Endothelial cell of umbilical vein (primary cell): ENCODE measurements at regions not wholly inside any gene's neighbourhood (a gene's known extent, or its start where the extent isn't known, plus 50 kb on each side); places are given as distances from the start of the nearest gene placed in this dataset.
"Not testable (repeated sequence)": the region's sequence is repeated elsewhere in the genome, so short reads cannot be mapped to it uniquely, and the experiment has no call there.

Experiments
- BruUV-seq: library from RNA; stranded (reverse); fragments of 400-500 nt; replicated peaks from 2 replicates; lab custom pipeline; 2021; lab: Mats Ljungman, UMichigan
- CTCF ChIA-PET: fragments of 300-600, 350-600 bp; sonication (Branson Sonifier 250); formaldehyde crosslinking; loops from one replicate; lab custom pipeline; 2021; ENCODE audit warnings: antibody characterized with exemption, inconsistent platforms; lab: Charles Lee
- POLR2A ChIA-PET: fragments of 300-600, 350-600 bp; sonication (Branson Sonifier 250); formaldehyde crosslinking; loops from one replicate; lab custom pipeline; 2021; ENCODE audit warnings: antibody characterized with exemption, inconsistent platforms; lab: Charles Lee
- DNase-seq: peaks from one replicate; pipeline ENCODE4 v3.0.0-alpha.2; 2011; ENCODE audit warnings: low read depth, low spot score
- FAIRE-seq: peaks from 2 replicates; lab custom pipeline; 2011; peaks lifted over from hg19 to GRCh38; lab: Jason Lieb, UNC
- H2AFZ ChIP-seq: 2 replicates; pipeline ENCODE4 v1.6.0; 2012; ENCODE audit warnings: low read depth, low read length, control low read depth, inconsistent platforms
- H3K27ac ChIP-seq: 2 replicates; pipeline ENCODE4 v1.5.1; 2011; ENCODE audit warnings: low read depth, mild to moderate bottlenecking, control low read depth, low read length, moderate library complexity; ENCODE audit not compliant: insufficient read depth
- H3K27me3 ChIP-seq, 2 experiments: 2 replicates each; pipeline versions ENCODE4 v1.6.0 to v1.6.1; 2011; ENCODE audit warnings: low read length in 2 of 2, mixed read lengths in 1 of 2; ENCODE audit not compliant: control insufficient read depth in 2 of 2, insufficient read depth in 2 of 2
- H3K36me3 ChIP-seq, 2 experiments: 2 replicates in 1 of 2; 3 replicates in 1 of 2; pipeline ENCODE4 v1.5.1; 2011; ENCODE audit warnings: low read length in 2 of 2, mild to moderate bottlenecking in 1 of 2, moderate library complexity in 1 of 2; ENCODE audit not compliant: control insufficient read depth in 2 of 2, insufficient read depth in 2 of 2; ENCODE audit errors: extremely low read depth in 1 of 2
- H3K4me1 ChIP-seq: 3 replicates; pipeline ENCODE4 v1.5.1; 2011; ENCODE audit warnings: mild to moderate bottlenecking, low read length; ENCODE audit not compliant: control insufficient read depth, insufficient read depth; ENCODE audit errors: extremely low read depth
- H3K4me2 ChIP-seq: 2 replicates; pipeline ENCODE4 v1.6.1; 2011; ENCODE audit warnings: low read length, control low read depth, mixed read lengths; ENCODE audit not compliant: insufficient read depth
- H3K4me3 ChIP-seq, 3 experiments: fragments of 200-600 bp in 1 of 3; sonication (generic), shearing (Covaris generic) in 1 of 3; replicated peaks in 1 of 3; 2 replicates each; pipeline ENCODE4 v1.5.1; 2011 to 2016; ENCODE audit warnings: control low read depth in 3 of 3, low read length in 3 of 3, mild to moderate bottlenecking in 2 of 3, inconsistent platforms in 1 of 3, low read depth in 1 of 3, moderate library complexity in 1 of 3; ENCODE audit not compliant: insufficient read depth in 1 of 3
- H3K79me2 ChIP-seq: 2 replicates; pipeline ENCODE4 v1.6.0; 2012; ENCODE audit warnings: low read length, inconsistent platforms; ENCODE audit not compliant: control insufficient read depth, insufficient read depth
- H3K9ac ChIP-seq: replicated peaks from 2 replicates; pipeline ENCODE3; 2011; ENCODE audit warnings: low read length, control low read depth; ENCODE audit not compliant: insufficient read depth; ENCODE audit errors: extremely low read depth
- H3K9me1 ChIP-seq: replicated peaks from 3 replicates; pipeline ENCODE4 v1.6.0; 2011; ENCODE audit warnings: mild to moderate bottlenecking, low read length; ENCODE audit not compliant: control insufficient read depth, insufficient read depth; ENCODE audit errors: extremely low read depth
- H3K9me3 ChIP-seq: replicated peaks from 2 replicates; pipeline ENCODE4 v1.5.1; 2012; ENCODE audit warnings: low read length, inconsistent platforms; ENCODE audit not compliant: control insufficient read depth, insufficient read depth
- H4K20me1 ChIP-seq: replicated peaks from 2 replicates; pipeline ENCODE3; 2011; ENCODE audit warnings: mild to moderate bottlenecking, low read length; ENCODE audit not compliant: control insufficient read depth, insufficient read depth; ENCODE audit errors: extremely low read depth
- CTCF ChIP-seq, 2 donors: IDR thresholded peaks; 1 replicate in 1 of 2; 2 replicates in 1 of 2; pipeline ENCODE4 v1.5.1; 2011; ENCODE audit warnings: low read length in 2 of 2, mild to moderate bottlenecking in 2 of 2, moderate library complexity in 2 of 2, control low read depth in 1 of 2, inconsistent platforms in 1 of 2, low read depth in 1 of 2; ENCODE audit not compliant: insufficient read depth in 1 of 2; ENCODE audit errors: extremely low read depth in 1 of 2
- FOS ChIP-seq: IDR thresholded peaks from 2 replicates; pipeline ENCODE4 v1.6.1; 2011; ENCODE audit warnings: mild to moderate bottlenecking, low read length, moderate library complexity, borderline replicate concordance; ENCODE audit not compliant: insufficient read depth
- GATA2 ChIP-seq: IDR thresholded peaks from 2 replicates; pipeline ENCODE4 v1.7.0; 2011; ENCODE audit warnings: low read depth, mild to moderate bottlenecking, moderate library complexity, mixed read lengths, low read length; ENCODE audit not compliant: insufficient read length, insufficient read depth
- JUN ChIP-seq: IDR thresholded peaks from 2 replicates; pipeline ENCODE4 v1.6.1; 2011; ENCODE audit warnings: borderline replicate concordance, low read depth; ENCODE audit not compliant: insufficient read length, insufficient read depth
- MAX ChIP-seq: IDR thresholded peaks from 2 replicates; pipeline ENCODE4 v1.6.1; 2011; ENCODE audit not compliant: insufficient read depth, insufficient read length
- dilution Hi-C: fragments of 300-500 bp; cut with MboI; formaldehyde crosslinking; loops from one replicate; pipeline ENCODE4 v1.15.0; 2019; ENCODE audit warnings: low sequenced_read_pairs; ENCODE audit not compliant: extremely low pct_ligation_motif_present
- intact Hi-C: fragments of 100-400 bp; cut with micrococcal nuclease; formaldehyde crosslinking; loops from one replicate; pipeline ENCODE4 v1.10.0; 2022

- no peak for TF ChIP-seq JUN
- no peak for TF ChIP-seq GATA2
- no peak for TF ChIP-seq FOS
- TF ChIP-seq MAX = no peak
- no peak for TF ChIP-seq CTCF (IDR thresholded peaks at IDR 0.05; ENCODE audit: extremely low read depth in 1 of 2, insufficient read depth in 1 of 2, low read depth in 1 of 2, low read length in 2 of 2)
- ChIA-PET POLR2A (no interaction called here), CTCF (no interaction called here)
- no peak overlapping the region for H3K27ac ChIP-seq
- no peak for FAIRE-seq
- dilution Hi-C loops = no loop called here
- BruUV-seq = no TSS peak
- no peaks in the 10 kb centered on the region for H3K36me3 ChIP-seq
- no peak overlapping the region for H3K4me3 ChIP-seq
- H3K9ac ChIP-seq = no peak overlapping the region
- intact Hi-C loops = loop anchor here (10.0 kb wide), 1 partner anchor 309 kb away; no protein-coding TSS in a partner anchor
- H2AFZ ChIP-seq = no peak overlapping the region
- H3K9me3 ChIP-seq = no peaks in the 10 kb centered on the region
- H3K27me3 ChIP-seq = no peaks in the 10 kb centered on the region
- no peaks in the 10 kb centered on the region for H3K79me2 ChIP-seq
- no peaks in the 10 kb centered on the region for H3K4me1 ChIP-seq
- H3K9me1 ChIP-seq = no peaks in the 10 kb centered on the region
- H3K4me2 ChIP-seq = no peak overlapping the region
- DNase-seq = no peak
- H4K20me1 ChIP-seq = no peaks in the 10 kb centered on the region
Measured at GRCh38 chr11:31953803-31954327, 137.0 kb upstream of the RCN1 start.

GRCh38 chr11:31949733-31950200 is 138.6 kb upstream of the PAX6 start:
- intact Hi-C loops = loop anchor here (10.0 kb wide), 1 partner anchor 305 kb away; no protein-coding TSS in a partner anchor
- H3K4me3 ChIP-seq, CTCF ChIA-PET, H3K79me2 ChIP-seq, H4K20me1 ChIP-seq, H2AFZ ChIP-seq, FAIRE-seq, BruUV-seq, H3K4me1 ChIP-seq, H3K36me3 ChIP-seq, POLR2A ChIA-PET, H3K9me1 ChIP-seq, dilution Hi-C loops, DNase-seq, H3K4me2 ChIP-seq, H3K27ac ChIP-seq, H3K9ac ChIP-seq, H3K9me3 ChIP-seq, H3K27me3 ChIP-seq: not testable (repeated sequence)
